Spleen (tissue), 7 donors: ENCODE measurements at regions not wholly inside any gene's neighbourhood (a gene's known extent, or its start where the extent isn't known, plus 50 kb on each side); places are given as distances from the start of the nearest gene placed in this dataset.

Experiments
- POLR2AphosphoS5 ChIP-seq, 3 donors: sonication (generic); formaldehyde crosslinking; IDR thresholded peaks; one replicate each; pipeline ENCODE4 v1.5.1; 2017; ENCODE audit warnings: antibody characterized with exemption in 3 of 3
- TF ChIP-seq, protein P1 (sequence below), 11 experiments: fragments of 200-600 bp in 7 of 11; fragments of 450-650 bp in 4 of 11; sonication (generic) in 4 of 11; IDR thresholded peaks in 8 of 11; conservative IDR thresholded peaks in 3 of 11; 1 replicate in 7 of 11; 2 replicates in 4 of 11; pipeline versions ENCODE4 v1.4.0 to v1.8.0; 2016 to 2021; ENCODE audit warnings: antibody characterized with exemption in 11 of 11, inconsistent platforms in 4 of 11, mild to moderate bottlenecking in 1 of 11
- donor health status: DM: no; HTN: no; CAD: no; lungs with moderate emphysema.
- donor health status: DM: no; HTN: no; CAD: no.
- donor health status: DM: no; HTN: no; CAD: no.

DNA sequence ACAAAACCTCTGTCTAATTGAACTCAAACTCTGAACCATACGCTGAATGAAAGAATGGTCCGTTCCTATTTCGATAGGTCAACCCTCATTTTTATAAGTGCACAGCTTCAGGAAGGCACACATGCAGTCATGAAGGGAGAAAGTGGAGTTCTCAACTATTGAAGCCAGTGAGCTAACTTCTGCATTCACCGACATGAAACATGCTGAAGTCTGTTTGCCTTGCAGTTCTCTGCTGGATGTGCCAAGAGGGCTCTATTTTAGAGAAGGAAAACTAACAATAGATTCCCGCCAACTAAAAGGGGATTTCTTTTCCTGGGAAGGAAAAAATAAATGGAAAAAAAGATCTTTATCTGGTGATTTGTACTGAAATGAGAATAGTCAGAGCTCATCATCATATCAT lies 191.0 kb upstream of the PLEKHG7 start:
- TF ChIP-seq, protein P1, sequence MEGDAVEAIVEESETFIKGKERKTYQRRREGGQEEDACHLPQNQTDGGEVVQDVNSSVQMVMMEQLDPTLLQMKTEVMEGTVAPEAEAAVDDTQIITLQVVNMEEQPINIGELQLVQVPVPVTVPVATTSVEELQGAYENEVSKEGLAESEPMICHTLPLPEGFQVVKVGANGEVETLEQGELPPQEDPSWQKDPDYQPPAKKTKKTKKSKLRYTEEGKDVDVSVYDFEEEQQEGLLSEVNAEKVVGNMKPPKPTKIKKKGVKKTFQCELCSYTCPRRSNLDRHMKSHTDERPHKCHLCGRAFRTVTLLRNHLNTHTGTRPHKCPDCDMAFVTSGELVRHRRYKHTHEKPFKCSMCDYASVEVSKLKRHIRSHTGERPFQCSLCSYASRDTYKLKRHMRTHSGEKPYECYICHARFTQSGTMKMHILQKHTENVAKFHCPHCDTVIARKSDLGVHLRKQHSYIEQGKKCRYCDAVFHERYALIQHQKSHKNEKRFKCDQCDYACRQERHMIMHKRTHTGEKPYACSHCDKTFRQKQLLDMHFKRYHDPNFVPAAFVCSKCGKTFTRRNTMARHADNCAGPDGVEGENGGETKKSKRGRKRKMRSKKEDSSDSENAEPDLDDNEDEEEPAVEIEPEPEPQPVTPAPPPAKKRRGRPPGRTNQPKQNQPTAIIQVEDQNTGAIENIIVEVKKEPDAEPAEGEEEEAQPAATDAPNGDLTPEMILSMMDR (IDR thresholded peaks at IDR 0.05 in 8 of 11, conservative IDR thresholded peaks at IDR 0.05 in 3 of 11) = no peak
- TF ChIP-seq POLR2AphosphoS5 (IDR thresholded peaks at IDR 0.05) = no peak
